HG02970 (cell line): ENCODE measurements at regions not wholly inside any gene's neighbourhood (a gene's known extent, or its start where the extent isn't known, plus 50 kb on each side); places are given as distances from the start of the nearest gene placed in this dataset.
"Not testable (repeated sequence)": the region's sequence is repeated elsewhere in the genome, so short reads cannot be mapped to it uniquely, and the experiment has no call there.

Experiments
- ATAC-seq: cut with Tn5 transposase; IDR thresholded peaks from one replicate; pipeline ENCODE4 v1.9.1; 2021; ENCODE audit warnings: mild to moderate bottlenecking, moderate library complexity, moderate number of reproducible peaks; ENCODE audit not compliant: unreplicated experiment, low FRiP score

DNA sequence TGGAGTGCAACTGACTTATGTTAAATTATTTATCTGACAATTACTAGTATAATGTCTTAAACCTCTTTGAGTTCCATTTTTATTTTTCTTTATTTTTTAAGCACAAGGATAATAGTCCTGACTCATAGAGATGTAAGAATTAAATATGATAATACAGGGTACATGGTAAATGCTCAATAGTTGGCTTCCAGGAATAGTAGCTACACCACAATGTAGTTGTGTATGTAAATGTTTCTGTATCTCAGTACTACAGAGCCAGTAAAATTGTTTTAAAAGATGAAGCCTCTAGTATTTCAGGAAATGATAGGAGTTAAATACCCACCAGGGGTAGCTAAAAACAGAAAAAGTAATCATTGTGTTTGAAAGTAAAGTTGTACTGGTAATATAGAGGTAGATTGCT lies 487.4 kb upstream of the IRAK1BP1 start:
- ATAC-seq: no peak

GRCh38 chr6:78380541-78380940 lies 486.8 kb upstream of the IRAK1BP1 start:
- ATAC-seq: no peak

DNA sequence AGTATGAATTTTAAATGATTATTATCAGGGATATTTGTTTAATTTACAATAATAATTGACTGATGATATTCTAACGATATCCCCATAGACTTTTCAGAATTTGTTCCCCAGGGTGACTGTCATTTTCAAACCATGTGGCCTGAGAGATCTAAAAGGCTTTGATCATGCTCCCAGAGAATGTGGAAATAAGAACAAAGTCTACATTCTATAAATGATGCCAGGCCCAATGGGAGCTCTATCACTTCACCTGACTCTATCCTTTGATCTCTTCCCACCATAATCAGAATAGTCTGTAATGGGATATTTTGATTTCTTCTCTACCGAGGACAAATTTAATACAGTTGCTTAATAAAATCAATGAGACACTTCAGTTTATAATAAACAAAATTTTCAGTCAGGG lies 483.4 kb upstream of the IRAK1BP1 start:
- ATAC-seq: no peak

DNA sequence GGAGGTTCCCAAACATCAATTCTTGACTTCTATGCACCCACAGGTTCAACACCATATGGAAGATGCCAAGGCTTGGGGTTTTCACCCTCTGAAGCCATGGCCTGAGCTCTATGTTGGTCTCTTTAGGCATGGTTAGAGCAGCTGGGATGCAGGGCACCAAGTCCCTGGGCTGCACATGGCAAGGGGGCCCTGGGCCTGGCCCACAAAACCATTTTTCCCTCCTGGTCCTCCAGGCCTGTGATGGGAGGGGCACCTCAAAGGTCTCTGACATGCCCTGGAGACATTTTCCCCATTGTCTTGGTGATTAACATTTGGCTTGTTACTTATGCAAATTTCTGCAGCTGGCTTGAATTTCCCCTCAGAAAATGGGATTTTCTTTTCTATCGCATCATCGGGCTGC lies 480.5 kb upstream of the IRAK1BP1 start:
- ATAC-seq: not testable (repeated sequence)

DNA sequence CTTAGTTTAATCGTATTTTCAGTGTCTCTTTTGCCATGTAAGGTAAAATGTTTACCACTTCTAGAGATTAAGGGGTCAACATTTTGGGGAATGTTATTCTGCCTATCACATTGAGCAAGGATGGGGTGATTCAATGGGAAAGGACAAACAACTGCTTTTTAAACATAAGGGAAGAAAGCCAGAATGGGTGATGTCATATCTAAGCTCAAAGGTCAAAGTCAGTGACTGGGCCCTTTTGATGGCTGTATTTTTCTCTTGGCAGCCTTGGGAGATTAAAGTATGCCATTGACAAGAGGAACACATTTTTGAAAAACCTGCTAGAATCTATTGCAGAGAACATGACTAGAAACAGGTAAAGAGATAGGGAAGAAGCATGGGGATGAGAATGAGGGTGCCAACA lies 477.3 kb upstream of the IRAK1BP1 start:
- no peak for ATAC-seq

DNA sequence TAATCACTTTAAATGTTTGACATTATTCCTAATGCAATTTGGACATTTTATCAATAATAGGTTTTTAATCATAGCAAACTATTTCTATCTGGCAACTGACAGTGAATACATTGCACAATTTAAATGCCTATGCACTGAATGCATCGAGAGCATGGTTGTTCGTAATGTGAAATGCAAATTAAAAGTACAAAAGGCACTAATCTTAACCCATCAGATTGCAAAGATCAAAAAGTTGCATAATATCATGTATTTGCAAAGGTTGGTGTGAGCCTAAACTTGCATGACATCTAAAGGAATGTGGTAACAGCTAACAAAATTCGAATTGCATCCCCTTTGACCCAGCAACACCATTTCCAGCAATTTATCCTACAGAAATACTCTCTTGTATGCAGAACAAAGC lies 469.9 kb upstream of the IRAK1BP1 start:
- no peak for ATAC-seq

GRCh38 chr6:78398292-78398691 lies 469.1 kb upstream of the IRAK1BP1 start:
- no peak for ATAC-seq

DNA sequence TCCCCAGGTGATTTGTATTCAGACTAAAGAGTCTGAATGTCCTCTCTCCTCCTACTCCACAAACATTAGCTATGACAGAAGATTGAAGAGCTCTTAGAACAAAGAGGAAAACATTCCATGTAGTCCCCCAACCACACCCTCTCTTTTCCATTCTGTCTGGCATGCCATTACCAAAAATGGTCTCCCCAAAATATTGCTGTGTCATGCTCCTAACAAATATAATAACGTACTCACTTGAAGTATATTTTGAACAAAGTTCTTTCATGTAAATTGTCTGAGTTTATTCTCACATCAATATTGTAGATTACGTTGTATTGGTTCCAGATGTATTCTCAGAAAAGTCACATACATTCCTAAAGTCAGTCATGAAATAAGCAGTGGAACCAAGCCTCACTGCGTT lies 467.3 kb upstream of the IRAK1BP1 start:
- no peak for ATAC-seq

DNA sequence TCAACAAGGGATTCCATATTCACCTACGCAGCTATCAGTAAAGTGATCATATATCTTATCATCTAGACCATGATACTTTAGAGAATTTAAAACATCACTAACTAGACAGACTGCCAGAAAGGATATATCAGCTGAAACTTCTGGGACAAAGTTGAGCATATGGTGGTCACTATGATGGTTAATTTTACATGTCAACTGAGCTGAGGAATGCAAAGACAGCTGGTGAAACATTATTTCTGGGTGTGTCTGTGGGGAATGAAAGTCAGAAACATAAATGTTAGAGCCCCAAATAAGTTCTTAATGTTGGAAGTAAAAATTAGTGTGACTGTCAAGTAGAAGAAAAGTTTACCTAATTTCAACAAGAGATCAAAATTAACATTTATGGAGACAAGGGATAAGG lies 440.0 kb upstream of the IRAK1BP1 start:
- no peak for ATAC-seq

GRCh38 chr6:78430521-78430920 lies 436.8 kb upstream of the IRAK1BP1 start:
- ATAC-seq: no peak

GRCh38 chr6:78435671-78436070 lies 431.7 kb upstream of the IRAK1BP1 start:
- no peak for ATAC-seq

DNA sequence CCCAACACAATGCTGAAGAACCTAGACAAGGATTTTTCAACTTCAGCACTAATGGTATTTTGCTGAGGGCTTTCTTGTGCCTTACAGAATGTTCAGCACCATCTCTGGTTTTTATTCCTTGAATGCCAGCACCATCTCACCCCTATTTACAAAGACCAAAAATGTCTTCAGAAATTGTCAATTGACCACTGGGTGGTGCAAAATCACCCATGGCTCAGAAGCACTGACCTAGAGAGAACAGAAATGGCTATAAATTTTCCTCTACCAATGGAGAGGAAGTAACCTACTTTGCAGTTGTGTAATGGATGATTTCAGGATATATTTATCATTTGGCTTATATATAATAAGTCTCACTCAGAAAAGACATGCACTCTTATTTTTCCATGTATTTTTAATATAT lies 431.0 kb upstream of the IRAK1BP1 start:
- no peak for ATAC-seq

DNA sequence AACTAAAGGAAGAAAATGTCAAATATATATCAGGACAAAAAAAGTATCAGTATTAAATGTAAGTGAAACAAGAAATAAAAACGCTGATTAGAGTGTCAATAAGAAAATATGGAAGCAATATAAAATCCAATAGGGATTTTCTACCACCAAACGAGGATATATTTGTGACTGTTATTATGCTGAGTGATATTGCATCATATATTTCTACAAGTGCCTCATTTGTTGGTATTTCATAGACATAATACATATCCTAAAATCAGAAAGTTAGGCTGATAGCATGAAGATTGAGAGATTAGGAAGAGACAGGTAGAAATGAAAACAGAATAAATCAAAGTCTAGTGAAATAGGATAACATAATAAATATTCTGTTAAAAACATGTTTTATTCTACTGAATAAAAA lies 429.2 kb upstream of the IRAK1BP1 start:
- no peak for ATAC-seq

GRCh38 chr6:78460711-78461110 lies 406.6 kb upstream of the IRAK1BP1 start:
- ATAC-seq: no peak

GRCh38 chr6:78462728-78463127 lies 404.6 kb upstream of the IRAK1BP1 start:
- no peak for ATAC-seq

DNA sequence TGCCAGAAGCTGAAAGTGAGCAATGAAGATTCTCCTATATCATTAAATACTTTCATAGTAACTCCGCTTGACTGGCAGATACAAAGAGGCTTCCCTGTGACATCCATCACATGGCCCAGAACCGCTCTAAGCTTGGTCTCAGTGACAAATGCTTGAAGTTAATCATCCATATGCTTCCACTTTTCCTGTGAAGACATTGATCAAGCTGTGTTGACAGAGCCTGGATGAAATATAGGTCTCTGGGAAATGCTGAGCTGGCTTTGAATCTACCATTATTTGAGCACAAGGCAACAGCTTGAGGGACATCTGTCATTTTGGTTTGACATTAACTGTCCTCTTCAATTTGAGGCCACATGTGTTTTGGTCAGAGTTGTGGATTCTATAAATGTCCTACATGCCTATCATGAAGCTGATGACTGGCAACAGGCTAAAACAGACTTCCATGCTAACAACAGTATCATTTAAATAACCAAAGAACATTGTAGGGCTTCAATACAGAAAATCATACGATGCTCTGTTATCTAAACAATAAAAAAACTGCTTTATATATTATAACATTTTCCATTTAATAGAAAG lies 402.2 kb upstream of the IRAK1BP1 start:
- ATAC-seq: no peak

GRCh38 chr6:78476561-78476960 lies 390.8 kb upstream of the IRAK1BP1 start:
- no peak for ATAC-seq

DNA sequence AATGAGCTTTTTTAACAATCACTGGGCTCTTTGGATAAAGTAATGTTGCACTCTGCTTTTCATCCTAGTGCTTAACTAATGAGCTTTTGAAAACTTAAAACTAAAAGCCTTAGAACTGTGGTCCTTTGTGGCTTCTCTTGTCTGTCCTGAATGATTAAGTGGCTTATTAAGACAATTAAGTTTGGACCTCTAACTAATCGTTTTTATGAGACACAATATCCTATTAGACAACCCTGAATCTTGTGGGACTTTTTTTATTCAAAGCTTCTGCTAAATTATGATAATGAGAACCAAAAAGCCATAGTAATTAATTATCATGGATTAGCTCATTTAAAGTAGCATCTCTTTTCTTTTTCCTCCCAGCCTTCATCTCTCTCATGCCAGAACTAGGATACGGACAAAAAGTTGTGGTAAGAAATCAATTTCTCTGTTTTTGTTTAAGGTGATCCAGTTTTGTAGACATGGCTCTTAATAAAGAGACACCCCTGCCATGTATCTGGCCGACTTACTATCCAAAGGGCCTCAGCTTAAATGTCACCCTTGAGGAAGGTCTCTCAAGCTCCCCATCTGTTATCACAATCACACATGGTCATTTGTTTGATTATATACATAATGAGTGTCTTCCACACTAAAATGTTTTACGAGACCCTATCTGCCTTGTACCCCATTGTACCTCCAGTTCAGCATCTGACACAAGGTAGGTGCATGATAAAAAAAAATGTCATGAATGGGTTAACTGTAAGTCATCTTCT lies 384.4 kb upstream of the IRAK1BP1 start:
- ATAC-seq: no peak

DNA sequence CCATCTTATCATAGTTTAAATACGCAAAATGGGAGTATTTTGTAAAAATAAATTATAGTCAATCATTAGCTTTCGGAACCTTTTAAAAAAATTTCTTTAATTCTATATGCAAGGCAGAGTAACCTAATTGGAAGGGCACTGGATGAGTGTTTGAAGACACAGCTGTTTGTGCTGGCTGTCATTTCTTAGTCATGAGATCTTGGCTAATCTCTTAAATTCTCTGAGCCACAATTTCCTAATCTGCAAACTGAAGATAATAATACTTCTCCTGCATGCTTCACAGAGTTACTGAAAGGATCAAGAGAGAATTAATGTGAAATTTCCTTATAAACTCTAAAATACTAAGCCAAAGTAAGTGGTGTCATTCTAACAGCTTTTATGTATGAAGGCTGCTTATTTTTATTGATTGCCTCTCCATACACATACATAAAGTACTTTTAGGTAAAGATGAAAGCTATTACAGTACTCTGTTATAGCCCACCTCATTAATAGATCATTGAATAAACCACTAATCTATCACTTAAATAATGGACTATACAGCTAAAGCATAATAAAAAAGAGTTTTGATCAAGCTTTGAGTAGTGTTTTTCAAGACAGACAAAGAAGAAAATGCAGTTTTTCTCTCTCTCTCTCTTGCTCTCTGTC lies 383.7 kb upstream of the IRAK1BP1 start:
- ATAC-seq: no peak

DNA sequence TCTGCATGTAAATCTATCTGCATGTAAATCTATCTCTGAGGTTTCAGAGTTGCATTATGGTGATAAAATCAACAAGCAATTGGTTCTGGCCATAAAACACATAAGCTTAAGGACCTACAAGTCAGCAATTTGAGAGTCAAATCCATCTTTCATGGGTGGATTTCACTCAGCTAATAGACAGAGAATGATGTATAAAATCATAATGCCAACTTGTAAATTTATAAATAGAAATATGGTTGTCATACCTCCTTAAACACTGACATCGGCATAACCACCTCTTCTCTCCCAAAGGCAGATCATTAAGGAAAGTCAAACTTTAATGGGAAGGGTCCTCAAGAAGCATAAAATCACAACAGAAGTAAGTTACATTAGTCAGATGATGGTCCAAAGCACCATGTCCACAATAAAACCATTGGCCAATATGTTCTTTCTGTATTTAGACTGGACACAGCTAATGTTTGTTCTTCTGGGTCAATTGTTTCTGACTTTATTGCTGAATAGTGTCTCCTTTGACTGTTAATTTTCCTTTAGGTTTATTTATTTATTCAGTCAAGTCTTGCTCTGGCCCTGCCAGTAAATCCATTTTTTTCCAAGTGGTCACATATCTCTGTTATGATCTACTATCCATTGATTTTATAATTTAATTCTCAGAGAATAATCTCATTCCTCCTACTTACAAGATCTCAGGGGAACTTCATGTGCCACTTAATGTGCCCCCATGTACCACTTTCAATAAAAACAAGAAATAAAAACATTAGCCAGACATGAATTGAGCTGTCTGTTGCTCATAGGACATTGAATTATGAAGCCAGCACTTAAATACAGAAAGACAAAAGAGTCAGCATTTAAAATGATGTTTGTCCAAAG lies 382.9 kb upstream of the IRAK1BP1 start:
- no peak for ATAC-seq

GRCh38 chr6:78487401-78487800 lies 379.9 kb upstream of the IRAK1BP1 start:
- ATAC-seq: no peak
